K562 (cell line): ENCODE measurements at regions not wholly inside any gene's neighbourhood (a gene's known extent, or its start where the extent isn't known, plus 50 kb on each side); places are given as distances from the start of the nearest gene placed in this dataset.

Source experiments
- ATAC-seq: fragments of 200-7000 bp; cut with Tn5 transposase; 3 replicates; pipeline ENCODE4 v1.9.1; 2020; ENCODE audit warnings: moderate library complexity
- BruUV-seq: library from RNA; stranded (reverse); fragments of 400-500 nt; replicated peaks from 2 replicates; lab custom pipeline; 2021; lab: Mats Ljungman, UMichigan
- CTCF ChIA-PET: fragments of 300-600 bp; formaldehyde crosslinking; extraction: SDS; loops from one replicate; lab custom pipeline; 2021; ENCODE audit warnings: low intra/inter-chr PET ratio; lab: Yijun Ruan, JAX
- POLR2A ChIA-PET: fragments of 300-600, 350-650 bp; sonication (Branson Sonifier 250); formaldehyde crosslinking; extraction: SDS; loops from one replicate; lab custom pipeline; 2021; ENCODE audit warnings: antibody characterized with exemption, inconsistent platforms; lab: Yijun Ruan, JAX
- DNase-seq, 4 experiments: peaks; one replicate each; pipeline versions ENCODE4 v3.0.0 to v3.0.0-alpha.2; 2011 to 2018; ENCODE audit warnings: low spot score in 3 of 4, mixed read lengths in 3 of 4; ENCODE audit errors: extremely low read depth in 1 of 4
- FAIRE-seq: peaks from 2 replicates; lab custom pipeline; 2011; peaks lifted over from hg19 to GRCh38; lab: Jason Lieb, UNC
- H2AFZ ChIP-seq: 2 replicates; pipeline ENCODE4 v1.6.0; 2011; ENCODE audit warnings: low read depth, low read length, control low read depth, inconsistent platforms
- H3K27ac ChIP-seq: fragments of 200-600 bp; 3 replicates; pipeline ENCODE4 v1.8.0; 2011; ENCODE audit warnings: low read depth, mild to moderate bottlenecking, control low read depth, inconsistent platforms, low read length, moderate library complexity, mixed read lengths; ENCODE audit errors: extremely low read depth
- H3K27me3 ChIP-seq, 2 experiments: fragments of 300-600 bp in 1 of 2; 2 replicates in 1 of 2; 3 replicates in 1 of 2; pipeline versions ENCODE4 v1.6.0 to v1.8.0; 2011; ENCODE audit warnings: inconsistent platforms in 2 of 2, low read length in 2 of 2, mild to moderate bottlenecking in 1 of 2, mixed read lengths in 1 of 2, moderate library complexity in 1 of 2; ENCODE audit not compliant: control insufficient read depth in 2 of 2, insufficient read depth in 2 of 2
- H3K36me3 ChIP-seq: fragments of 300-600 bp; 3 replicates; pipeline ENCODE4 v1.8.0; 2011; ENCODE audit warnings: mild to moderate bottlenecking, low read length, inconsistent platforms; ENCODE audit not compliant: control insufficient read depth, insufficient read depth
- H3K4me1 ChIP-seq, 2 experiments: fragments of 200-600 bp in 1 of 2; replicated peaks in 1 of 2; 2 replicates in 1 of 2; 3 replicates in 1 of 2; pipeline versions ENCODE4 v1.5.1 to v1.8.0; 2011; ENCODE audit warnings: inconsistent platforms in 2 of 2, low read length in 2 of 2, mild to moderate bottlenecking in 1 of 2, mixed read lengths in 1 of 2, moderate library complexity in 1 of 2; ENCODE audit not compliant: control insufficient read depth in 2 of 2, insufficient read depth in 2 of 2
- H3K4me2 ChIP-seq: 2 replicates; pipeline ENCODE4 v1.6.1; 2011; ENCODE audit warnings: low read length, control low read depth, inconsistent platforms, mixed read lengths; ENCODE audit not compliant: insufficient read depth
- H3K4me3 ChIP-seq: fragments of 200-600 bp; sonication (generic), shearing (Covaris generic); 2 replicates; pipeline ENCODE4 v1.5.1; 2016; ENCODE audit warnings: control low read depth, inconsistent platforms
- H3K79me2 ChIP-seq: fragments of 200-600 bp; 3 replicates; pipeline ENCODE4 v1.8.0; 2011; ENCODE audit warnings: low read length, inconsistent platforms; ENCODE audit not compliant: control insufficient read depth, insufficient read depth
- H3K9ac ChIP-seq, 2 experiments: 2 replicates each; pipeline versions ENCODE4 v1.6.0 to v1.6.1; 2011; ENCODE audit warnings: low read depth in 2 of 2, low read length in 2 of 2, control low read depth in 1 of 2, inconsistent platforms in 1 of 2, mild to moderate bottlenecking in 1 of 2, mixed read lengths in 1 of 2; ENCODE audit not compliant: insufficient read depth in 1 of 2
- H3K9me1 ChIP-seq: one replicate; pipeline ENCODE4 v1.6.0; 2011; ENCODE audit warnings: inconsistent platforms, mild to moderate bottlenecking, low read length, moderate library complexity; ENCODE audit not compliant: control insufficient read depth, insufficient read depth
- H3K9me3 ChIP-seq: replicated peaks from 2 replicates; pipeline ENCODE4 v1.5.1; 2011; ENCODE audit warnings: low read depth, low read length, inconsistent platforms; ENCODE audit not compliant: control insufficient read depth, insufficient read depth
- H4K20me1 ChIP-seq: replicated peaks from 2 replicates; pipeline ENCODE4 v1.6.1; 2011; ENCODE audit warnings: low read length, inconsistent platforms, mixed read lengths; ENCODE audit not compliant: control insufficient read depth, insufficient read depth
- ATF3 ChIP-seq, 2 experiments: fragments of 450-650 bp in 1 of 2; sonication (generic) in 1 of 2; formaldehyde crosslinking in 1 of 2; IDR thresholded peaks in 1 of 2; conservative IDR thresholded peaks in 1 of 2; 2 replicates each; pipeline versions ENCODE4 v1.6.1 to v1.8.1; 2016 to 2023; ENCODE audit warnings: mild to moderate bottlenecking in 2 of 2, moderate library complexity in 2 of 2, inconsistent platforms in 1 of 2, missing genetic modification reagents in 1 of 2
- FOSL1 ChIP-seq: fragments of 200-800 bp; sonication (Bioruptor generic); conservative IDR thresholded peaks from 2 replicates; pipeline ENCODE4 v1.6.1; 2016; ENCODE audit warnings: missing genetic modification characterization, missing compliant biosample characterization
- FOXJ2 ChIP-seq: fragments of 200-800 bp; sonication (Bioruptor generic); IDR thresholded peaks from 2 replicates; pipeline ENCODE4 v1.6.1; 2016; ENCODE audit warnings: missing genetic modification characterization, missing compliant biosample characterization
- JUN ChIP-seq, 2 experiments: sonication (generic) in 1 of 2; formaldehyde crosslinking in 1 of 2; IDR thresholded peaks; 2 replicates each; pipeline versions ENCODE4 v1.6.1 to v1.8.0; 2012 to 2022; ENCODE audit warnings: borderline replicate concordance in 2 of 2, mild to moderate bottlenecking in 2 of 2, improper control_type of control experiment in 1 of 2, low read depth in 1 of 2, low read length in 1 of 2, missing genetic modification reagents in 1 of 2
- JUND ChIP-seq, 2 experiments: IDR thresholded peaks; 2 replicates in 1 of 2; 3 replicates in 1 of 2; pipeline ENCODE4 v1.6.1; 2011; ENCODE audit warnings: borderline replicate concordance in 2 of 2, low read depth in 2 of 2, low read length in 2 of 2, improper control_type of control experiment in 1 of 2, missing biosample characterization in 1 of 2, missing genetic modification characterization in 1 of 2, missing genetic modification reagents in 1 of 2
- KLF16 ChIP-seq: IDR thresholded peaks from 2 replicates; pipeline ENCODE4 v1.6.1; 2016; ENCODE audit warnings: antibody characterized with exemption
- MEIS2 ChIP-seq: fragments of 450-650 bp; IDR thresholded peaks from 2 replicates; pipeline ENCODE4 v1.6.1; 2014; ENCODE audit warnings: mild to moderate bottlenecking; ENCODE audit not compliant: partially characterized antibody
- TRIM24 ChIP-seq, 2 experiments: fragments of 450-650 bp; IDR thresholded peaks; 2 replicates each; pipeline ENCODE4 v1.6.1; 2016
- ZKSCAN8 ChIP-seq: fragments of 200-800 bp; sonication (Bioruptor generic); IDR thresholded peaks from 2 replicates; pipeline ENCODE4 v1.6.1; 2016; ENCODE audit warnings: missing genetic modification characterization, missing compliant biosample characterization
- ZNF316 ChIP-seq: fragments of 450-650 bp; IDR thresholded peaks from 2 replicates; pipeline ENCODE4 v1.6.1; 2016
- WGBS: fragments of 100-300 bp; shearing (Covaris generic); methylation state at CpG from one replicate; pipeline ENCODE4 v1.1.6; 2016; ENCODE audit warnings: low coverage, mixed read lengths; ENCODE audit not compliant: insufficient coverage; ENCODE audit errors: missing lambda C conversion rate; 5-methylcytosine and 5-hydroxymethylcytosine counted together
- in situ Hi-C: fragments of 300-500 bp; cut with MboI; formaldehyde crosslinking; loops from 4 replicates; pipeline ENCODE4 v1.15.0; 2018; ENCODE audit warnings: inconsistent platforms, mixed read lengths
- intact Hi-C: fragments of 100-400 bp; cut with micrococcal nuclease; formaldehyde crosslinking; loops from 2 replicates; pipeline ENCODE4 v1.14.2; 2022

- CTCF ChIA-PET, result no interaction called here
- intact Hi-C loops, result no loop called here
- WGBS, result 5% methylated on average over 11 of the region's 11 CpGs
These were observed 82.9 kb upstream of the MLN start for GRCh38 chr6:33886673-33887144.

GRCh38 chr6:33885132-33886057 is 81.6 kb upstream of the MLN start:
- H3K4me3 ChIP-seq, result no peak overlapping the region
- no peak overlapping the region for H3K27ac ChIP-seq
- FAIRE-seq, result no peak
- no peaks in the 10 kb centered on the region for H3K9me3 ChIP-seq
- H4K20me1 ChIP-seq, result no peaks in the 10 kb centered on the region
- TF ChIP-seq FOXJ2 (tag), result no peak
- no peak for TF ChIP-seq ZKSCAN8 (CRISPR knock-in tag)
- peak; percentile 76 for TF ChIP-seq ATF3 (IDR thresholded peaks at IDR 0.05)
- no peak for TF ChIP-seq ATF3 (CRISPR knock-in tag; conservative IDR thresholded peaks at IDR 0.05)
- TF ChIP-seq JUN (IDR thresholded peaks at IDR 0.05; ENCODE audit: borderline replicate concordance, low read depth, low read length), result peak; percentile 69; the same call in 1 of the 2 replicates
- no peak for TF ChIP-seq JUN (CRISPR knock-in tag; IDR thresholded peaks at IDR 0.05; ENCODE audit: borderline replicate concordance)
- TF ChIP-seq FOSL1 (tag), result peak; percentile 97
- peak; percentile 62; the same call in 1 of the 2 replicates for TF ChIP-seq JUND (IDR thresholded peaks at IDR 0.05; ENCODE audit: borderline replicate concordance, low read depth, low read length)
- peak; percentile 30; the same call in 1 of the 3 replicates for TF ChIP-seq JUND (tag; IDR thresholded peaks at IDR 0.05; ENCODE audit: borderline replicate concordance, low read depth, low read length)
- TF ChIP-seq, all 486 proteins: peak for 4
- H3K4me1 ChIP-seq, result no peaks in the 10 kb centered on the region
- no peak overlapping the region for H2AFZ ChIP-seq
- H3K9me1 ChIP-seq, result peaks cover 5% of the 10 kb centered on the region
- WGBS, result 2% methylated on average over 5 of the region's 5 CpGs
- no peak overlapping the region for H3K9ac ChIP-seq
- H3K4me2 ChIP-seq, result no peak overlapping the region
- H3K79me2 ChIP-seq, result no peaks in the 10 kb centered on the region
- DNase-seq (no peak), ATAC-seq (no peak)
- in situ Hi-C loops, result no loop called here
- H3K36me3 ChIP-seq, result no peaks in the 10 kb centered on the region
- intact Hi-C loops, result no loop called here
- peaks cover 55 to 72% of the 10 kb centered on the region in 2 experiments; a peak in 4 of 5 replicates for H3K27me3 ChIP-seq
- no TSS peak for BruUV-seq
- POLR2A ChIA-PET, result interaction anchor here (1.6 kb wide), 1 partner anchor 10 kb away, joined by 4 read pairs; no protein-coding TSS in a partner anchor
- CTCF ChIA-PET, result no interaction called here

More at GRCh38 chr6:33886673-33887144, 82.9 kb upstream of the MLN start:
- ATAC-seq (no peak; the same call in 2 of the 3 replicates), FAIRE-seq (peak; percentile 46), DNase-seq (no peak)
- no peaks in the 10 kb centered on the region for H3K36me3 ChIP-seq
- no peaks in the 10 kb centered on the region for H3K9me3 ChIP-seq
- in situ Hi-C loops, result no loop called here
- H3K9me1 ChIP-seq, result peaks cover 5% of the 10 kb centered on the region
- no peaks in the 10 kb centered on the region for H3K4me1 ChIP-seq
- H2AFZ ChIP-seq, result peak overlapping the region; percentile 9
- H3K4me2 ChIP-seq, result no peak overlapping the region
- no TSS peak for BruUV-seq
- no peaks in the 10 kb centered on the region for H3K79me2 ChIP-seq
- peak in 1 of 2 experiments; percentile 26; a peak in 1 of 4 replicates for TF ChIP-seq TRIM24 (IDR thresholded peaks at IDR 0.05)
- TF ChIP-seq KLF16, result no peak
- 0 out of 2 replicates have a peak, but pooled peaks have one; percentile 22 for TF ChIP-seq ZNF316
- peak; percentile 27 for TF ChIP-seq MEIS2
- no peak overlapping the region for H3K27ac ChIP-seq
- POLR2A ChIA-PET, result interaction anchor here (0.7 to 0.8 kb wide), 2 partner anchors 16 to 35 kb away, joined by 3 read pairs; no protein-coding TSS in a partner anchor
- no peak overlapping the region for H3K4me3 ChIP-seq
- H4K20me1 ChIP-seq, result no peaks in the 10 kb centered on the region
- H3K27me3 ChIP-seq, result peaks cover 52 to 73% of the 10 kb centered on the region in 2 experiments; a peak in 4 of 5 replicates
- H3K9ac ChIP-seq, result no peak overlapping the region
